ENCODE measurements at regions not wholly inside any gene's neighbourhood (a gene's known extent, or its start where the extent isn't known, plus 50 kb on each side); places are given as distances from the start of the nearest gene placed in this dataset.

- no peak for TF ChIP-seq CTCF (IDR thresholded peaks at IDR 0.05)
- TF ChIP-seq POLR2A (IDR thresholded peaks at IDR 0.05), result no peak
Observed at GRCh38 chrX:25130619-25131018, 114.9 kb upstream of the ARX start.
